ENCODE measurements at regions not wholly inside any gene's neighbourhood (a gene's known extent, or its start where the extent isn't known, plus 50 kb on each side); places are given as distances from the start of the nearest gene placed in this dataset.

- H3K9me3 Mint-ChIP-seq: no peaks in the 10 kb centered on the region
- H3K36me3 Mint-ChIP-seq (ENCODE audit: low read depth): no peaks in the 10 kb centered on the region
- no peaks in the 10 kb centered on the region for H3K27me3 Mint-ChIP-seq
- TF ChIP-seq CTCF (IDR thresholded peaks at IDR 0.05): no peak
- peaks cover 76% of the 10 kb centered on the region for H3K4me1 Mint-ChIP-seq
- H3K27ac Mint-ChIP-seq: peak overlapping the region; percentile 9
- H3K4me3 Mint-ChIP-seq: no peak overlapping the region
- CTCF ChIA-PET: no interaction called here
- no peak for ATAC-seq (ENCODE audit: low read depth)
- intact Hi-C loops (cut with micrococcal nuclease): loop anchor here (5.0 kb wide), 1 partner anchor 50 kb away; no protein-coding TSS in a partner anchor
- DNase-seq: no peak
- POLR2A ChIA-PET: interaction anchor here (0.9 to 5.4 kb wide), 2 partner anchors 115 to 116 kb away, joined by 3 to 78 read pairs; partner anchors contain the start of gene IRF2BP2
Measured at GRCh38 chr1:234727018-234727940, 117.3 kb upstream of the IRF2BP2 start.

- Mint-ChIP-seq H3K27ac (no peak overlapping the region), H3K27me3 (no peaks in the 10 kb centered on the region), H3K36me3 (ENCODE audit: low read depth) (no peaks in the 10 kb centered on the region), H3K4me1 (peaks cover 68% of the 10 kb centered on the region), H3K4me3 (no peak overlapping the region), H3K9me3 (no peaks in the 10 kb centered on the region)
- no peak for ATAC-seq (ENCODE audit: low read depth)
- no peak for DNase-seq
- ChIA-PET POLR2A (interaction anchor here (1.0 to 5.4 kb wide), 3 partner anchors 42 to 285 kb away, joined by 3 to 78 read pairs (median 3); partner anchors contain the start of gene IRF2BP2), CTCF (no interaction called here)
- no peak for TF ChIP-seq CTCF (IDR thresholded peaks at IDR 0.05)
- intact Hi-C loops (cut with micrococcal nuclease): loop anchor here (5.0 kb wide), 1 partner anchor 49 kb away; no protein-coding TSS in a partner anchor
Measured at GRCh38 chr1:234726359-234726943, 116.5 kb upstream of the IRF2BP2 start.

- Mint-ChIP-seq H3K36me3 (ENCODE audit: low read depth) (no peaks in the 10 kb centered on the region), H3K4me3 (no peak overlapping the region), H3K27me3 (no peaks in the 10 kb centered on the region), H3K27ac (no peak overlapping the region), H3K4me1 (peaks cover 58% of the 10 kb centered on the region), H3K9me3 (no peaks in the 10 kb centered on the region)
- ChIA-PET POLR2A (interaction anchor here (1.0 to 5.4 kb wide), 5 partner anchors 43 to 286 kb away, joined by 3 to 78 read pairs (median 4); partner anchors contain the start of gene IRF2BP2), CTCF (no interaction called here)
- no peak for DNase-seq
- intact Hi-C loops (cut with micrococcal nuclease): loop anchor here (5.0 kb wide), 1 partner anchor 48 kb away; no protein-coding TSS in a partner anchor
- no peak for TF ChIP-seq CTCF (IDR thresholded peaks at IDR 0.05)
- no peak for ATAC-seq (ENCODE audit: low read depth)
Measured at GRCh38 chr1:234725177-234726132, 115.5 kb upstream of the IRF2BP2 start.

GRCh38 chr1:234724516-234725176, 114.7 kb upstream of the IRF2BP2 start:
- intact Hi-C loops (cut with micrococcal nuclease): loop anchor here (5.0 kb wide), 1 partner anchor 47 kb away; no protein-coding TSS in a partner anchor
- peak overlapping the region; percentile 71 for H3K27ac Mint-ChIP-seq
- no peak for ATAC-seq (ENCODE audit: low read depth)
- H3K4me3 Mint-ChIP-seq: peak overlapping the region; percentile 67
- H3K27me3 Mint-ChIP-seq: no peaks in the 10 kb centered on the region
- TF ChIP-seq CTCF (IDR thresholded peaks at IDR 0.05): no peak
- CTCF ChIA-PET: interaction anchor here (1.4 kb wide), 1 partner anchor 225 kb away, joined by 4 read pairs; no protein-coding TSS in a partner anchor
- POLR2A ChIA-PET: interaction anchor here (0.5 to 5.4 kb wide), 21 partner anchors 9 to 349 kb away, joined by 3 to 78 read pairs (median 4); partner anchors contain the start of gene IRF2BP2
- no peaks in the 10 kb centered on the region for H3K36me3 Mint-ChIP-seq (ENCODE audit: low read depth)
- no peak for DNase-seq
- H3K4me1 Mint-ChIP-seq: peaks cover 51% of the 10 kb centered on the region
- no peaks in the 10 kb centered on the region for H3K9me3 Mint-ChIP-seq
